ENCODE measurements at regions not wholly inside any gene's neighbourhood (a gene's known extent, or its start where the extent isn't known, plus 50 kb on each side); places are given as distances from the start of the nearest gene placed in this dataset.

- Mint-ChIP-seq H3K9me3 (no peaks in the 10 kb centered on the region), H3K4me3 (no peak overlapping the region), H3K27me3 (no peaks in the 10 kb centered on the region), H3K27ac (no peak overlapping the region), H3K4me1 (ENCODE audit: low read depth in 2 of 2) (no peaks in the 10 kb centered on the region), H3K36me3 (ENCODE audit: insufficient read depth) (no peaks in the 10 kb centered on the region)
- DNase-seq (no peak), ATAC-seq (replicated peaks) (no peak)
These were observed 440.0 kb downstream of the HAO1 start for GRCh38 chr20:7500231-7500663.

- no peaks in the 10 kb centered on the region for H3K36me3 Mint-ChIP-seq (ENCODE audit: insufficient read depth)
- H3K9me3 Mint-ChIP-seq: no peaks in the 10 kb centered on the region
- no peak for ATAC-seq (replicated peaks)
- no peak overlapping the region for H3K27ac Mint-ChIP-seq
- H3K4me3 Mint-ChIP-seq: no peak overlapping the region
- no peaks in the 10 kb centered on the region for H3K27me3 Mint-ChIP-seq
- no peaks in the 10 kb centered on the region for H3K4me1 Mint-ChIP-seq (ENCODE audit: low read depth in 2 of 2)
- DNase-seq: no peak
These were observed 436.8 kb downstream of the HAO1 start for GRCh38 chr20:7503501-7503900.

- Mint-ChIP-seq H3K27me3 (no peaks in the 10 kb centered on the region), H3K36me3 (ENCODE audit: insufficient read depth) (no peaks in the 10 kb centered on the region), H3K27ac (no peak overlapping the region), H3K4me1 (ENCODE audit: low read depth in 2 of 2) (no peaks in the 10 kb centered on the region), H3K4me3 (no peak overlapping the region), H3K9me3 (no peaks in the 10 kb centered on the region)
- no peak for ATAC-seq (replicated peaks)
- DNase-seq: no peak
These were observed 435.0 kb downstream of the HAO1 start for GRCh38 chr20:7505152-7505834.

GRCh38 chr20:7505835-7506221 lies 434.4 kb downstream of the HAO1 start:
- no peaks in the 10 kb centered on the region for H3K36me3 Mint-ChIP-seq (ENCODE audit: insufficient read depth)
- ATAC-seq (replicated peaks) (no peak), DNase-seq (no peak)
- H3K4me1 Mint-ChIP-seq (ENCODE audit: low read depth in 2 of 2): no peaks in the 10 kb centered on the region
- no peaks in the 10 kb centered on the region for H3K9me3 Mint-ChIP-seq
- H3K27ac Mint-ChIP-seq: no peak overlapping the region
- no peaks in the 10 kb centered on the region for H3K27me3 Mint-ChIP-seq
- H3K4me3 Mint-ChIP-seq: no peak overlapping the region

GRCh38 chr20:7516621-7517111 lies 423.6 kb downstream of the HAO1 start:
- Mint-ChIP-seq H3K4me3 (no peak overlapping the region), H3K4me1 (ENCODE audit: low read depth in 2 of 2) (no peaks in the 10 kb centered on the region), H3K27me3 (no peaks in the 10 kb centered on the region), H3K36me3 (ENCODE audit: insufficient read depth) (no peaks in the 10 kb centered on the region), H3K9me3 (peaks cover 8 to 9% of the 10 kb centered on the region in 2 donors), H3K27ac (no peak overlapping the region)
- no peak for DNase-seq
- ATAC-seq (replicated peaks): no peak

GRCh38 chr20:7520361-7520760 lies 419.9 kb downstream of the HAO1 start:
- no peak for ATAC-seq (replicated peaks)
- Mint-ChIP-seq H3K4me1 (ENCODE audit: low read depth in 2 of 2) (no peaks in the 10 kb centered on the region), H3K36me3 (ENCODE audit: insufficient read depth) (no peaks in the 10 kb centered on the region), H3K27me3 (no peaks in the 10 kb centered on the region), H3K27ac (no peak overlapping the region), H3K9me3 (peaks cover 4 to 15% of the 10 kb centered on the region in 2 donors), H3K4me3 (no peak overlapping the region)
- DNase-seq: no peak

- ATAC-seq (replicated peaks) (no peak), DNase-seq (no peak)
- H3K9me3 Mint-ChIP-seq: peaks cover 8 to 15% of the 10 kb centered on the region in 2 donors
- H3K4me1 Mint-ChIP-seq (ENCODE audit: low read depth in 2 of 2): no peaks in the 10 kb centered on the region
- H3K27ac Mint-ChIP-seq: no peak overlapping the region
- H3K36me3 Mint-ChIP-seq (ENCODE audit: insufficient read depth): no peaks in the 10 kb centered on the region
- H3K4me3 Mint-ChIP-seq: no peak overlapping the region
- no peaks in the 10 kb centered on the region for H3K27me3 Mint-ChIP-seq
These were observed 417.0 kb downstream of the HAO1 start for GRCh38 chr20:7523288-7523687.

- H3K27me3 Mint-ChIP-seq: no peaks in the 10 kb centered on the region
- H3K9me3 Mint-ChIP-seq: peaks cover 5 to 7% of the 10 kb centered on the region in 2 donors
- DNase-seq: no peak
- H3K4me1 Mint-ChIP-seq (ENCODE audit: low read depth in 2 of 2): no peaks in the 10 kb centered on the region
- H3K4me3 Mint-ChIP-seq: no peak overlapping the region
- no peaks in the 10 kb centered on the region for H3K36me3 Mint-ChIP-seq (ENCODE audit: insufficient read depth)
- ATAC-seq (replicated peaks): no peak
- H3K27ac Mint-ChIP-seq: no peak overlapping the region
These were observed 400.2 kb downstream of the HAO1 start for GRCh38 chr20:7540018-7540417.

- Mint-ChIP-seq H3K9me3 (peaks cover 5 to 7% of the 10 kb centered on the region in 2 donors), H3K27me3 (no peaks in the 10 kb centered on the region), H3K4me1 (ENCODE audit: low read depth in 2 of 2) (no peaks in the 10 kb centered on the region), H3K27ac (no peak overlapping the region), H3K36me3 (ENCODE audit: insufficient read depth) (no peaks in the 10 kb centered on the region), H3K4me3 (no peak overlapping the region)
- ATAC-seq (replicated peaks): no peak
- DNase-seq: no peak
These were observed 399.3 kb downstream of the HAO1 start for GRCh38 chr20:7540923-7541322.

GRCh38 chr20:7571101-7571500 lies 369.2 kb downstream of the HAO1 start:
- no peaks in the 10 kb centered on the region for H3K27me3 Mint-ChIP-seq
- DNase-seq (no peak), ATAC-seq (replicated peaks) (no peak)
- H3K27ac Mint-ChIP-seq: no peak overlapping the region
- H3K4me3 Mint-ChIP-seq: no peak overlapping the region
- no peaks in the 10 kb centered on the region for H3K4me1 Mint-ChIP-seq (ENCODE audit: low read depth in 2 of 2)
- H3K36me3 Mint-ChIP-seq (ENCODE audit: insufficient read depth): no peaks in the 10 kb centered on the region
- H3K9me3 Mint-ChIP-seq: peaks cover 6 to 16% of the 10 kb centered on the region in 2 donors

GRCh38 chr20:7571521-7572055 lies 368.7 kb downstream of the HAO1 start:
- Mint-ChIP-seq H3K4me3 (no peak overlapping the region), H3K36me3 (ENCODE audit: insufficient read depth) (no peaks in the 10 kb centered on the region), H3K4me1 (ENCODE audit: low read depth in 2 of 2) (no peaks in the 10 kb centered on the region), H3K9me3 (peaks cover 6 to 18% of the 10 kb centered on the region in 2 donors), H3K27me3 (no peaks in the 10 kb centered on the region), H3K27ac (no peak overlapping the region)
- DNase-seq: no peak
- ATAC-seq (replicated peaks): no peak

GRCh38 chr20:7579888-7580287 lies 360.4 kb downstream of the HAO1 start:
- no peaks in the 10 kb centered on the region for H3K27me3 Mint-ChIP-seq
- no peak for ATAC-seq (replicated peaks)
- no peak for DNase-seq
- H3K36me3 Mint-ChIP-seq (ENCODE audit: insufficient read depth): no peaks in the 10 kb centered on the region
- peaks cover 10 to 24% of the 10 kb centered on the region in 2 donors for H3K9me3 Mint-ChIP-seq
- no peak overlapping the region for H3K4me3 Mint-ChIP-seq
- no peak overlapping the region for H3K27ac Mint-ChIP-seq
- no peaks in the 10 kb centered on the region for H3K4me1 Mint-ChIP-seq (ENCODE audit: low read depth in 2 of 2)

- no peak for ATAC-seq (replicated peaks)
- no peaks in the 10 kb centered on the region for H3K36me3 Mint-ChIP-seq (ENCODE audit: insufficient read depth)
- H3K27me3 Mint-ChIP-seq: no peaks in the 10 kb centered on the region
- DNase-seq: no peak
- no peak overlapping the region for H3K27ac Mint-ChIP-seq
- H3K4me3 Mint-ChIP-seq: no peak overlapping the region
- H3K9me3 Mint-ChIP-seq: peaks cover 7 to 8% of the 10 kb centered on the region in 2 donors
- H3K4me1 Mint-ChIP-seq (ENCODE audit: low read depth in 2 of 2): no peaks in the 10 kb centered on the region
These were observed 355.1 kb downstream of the HAO1 start for GRCh38 chr20:7585126-7585679.

GRCh38 chr20:7586481-7586880 lies 353.8 kb downstream of the HAO1 start:
- no peak overlapping the region for H3K27ac Mint-ChIP-seq
- no peaks in the 10 kb centered on the region for H3K36me3 Mint-ChIP-seq (ENCODE audit: insufficient read depth)
- ATAC-seq (replicated peaks): no peak
- H3K27me3 Mint-ChIP-seq: no peaks in the 10 kb centered on the region
- H3K9me3 Mint-ChIP-seq: peaks cover 7 to 8% of the 10 kb centered on the region in 2 donors
- H3K4me3 Mint-ChIP-seq: no peak overlapping the region
- no peaks in the 10 kb centered on the region for H3K4me1 Mint-ChIP-seq (ENCODE audit: low read depth in 2 of 2)
- DNase-seq: no peak

Data from effector memory CD8-positive, alpha-beta T cell (primary cell).